CD4-positive, alpha-beta T cell treated with Interleukin-1 beta for 1 hour (primary cell): ENCODE measurements at regions not wholly inside any gene's neighbourhood (a gene's known extent, or its start where the extent isn't known, plus 50 kb on each side); places are given as distances from the start of the nearest gene placed in this dataset.
"Not testable (repeated sequence)": the region's sequence is repeated elsewhere in the genome, so short reads cannot be mapped to it uniquely, and the experiment has no call there.

Source experiments
- DNase-seq, 2 donors: peaks; one replicate each; pipeline ENCODE4 v3.0.0-alpha.2; 2020 to 2022

DNA sequence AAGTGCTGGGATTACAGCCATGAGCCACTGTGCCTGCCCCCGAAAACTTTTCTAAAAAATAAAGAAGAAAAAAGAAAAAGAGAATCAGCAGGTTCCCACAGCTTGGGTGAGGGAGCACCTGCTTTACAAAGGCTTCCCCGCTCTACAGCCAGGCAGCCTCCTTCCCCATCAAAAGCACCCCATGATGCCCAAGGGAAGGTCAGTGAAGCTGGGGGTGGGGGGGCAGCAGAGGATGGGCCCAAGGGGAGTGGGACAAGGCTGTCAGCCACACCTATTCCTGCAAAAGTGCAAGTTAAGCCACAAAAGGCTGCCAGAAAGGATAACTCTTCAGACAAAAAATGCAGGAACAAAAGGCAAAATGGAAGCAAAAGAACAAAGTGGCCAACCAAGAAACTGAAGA, 72.5 kb downstream of the FAM50B start:
- no peak for DNase-seq

DNA sequence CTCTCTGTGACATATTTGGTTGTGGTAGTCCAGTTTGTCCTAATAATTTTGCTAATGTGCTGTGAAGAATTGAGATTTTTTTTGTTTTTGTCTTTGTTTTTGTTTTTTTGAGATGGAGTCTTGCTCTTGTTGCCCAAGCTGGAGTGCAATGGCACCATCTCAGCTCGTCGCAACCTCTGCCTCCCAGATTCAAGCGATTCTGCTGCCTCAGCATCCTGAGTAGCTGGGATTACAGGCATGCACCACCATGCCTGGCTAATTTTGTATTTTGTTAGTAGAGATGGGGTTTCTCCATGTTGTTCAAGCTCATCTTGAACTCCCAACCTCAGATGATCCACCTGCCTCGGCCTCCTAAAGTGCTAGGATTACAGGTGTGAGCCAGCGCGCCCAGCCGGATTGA, 73.4 kb downstream of the FAM50B start:
- DNase-seq: not testable (repeated sequence)

- not testable (repeated sequence) for DNase-seq
Measured at GRCh38 chr6:3925223-3926149, 76.3 kb downstream of the FAM50B start.

GRCh38 chr6:3926150-3926482, 76.9 kb downstream of the FAM50B start:
- DNase-seq: no peak

DNA sequence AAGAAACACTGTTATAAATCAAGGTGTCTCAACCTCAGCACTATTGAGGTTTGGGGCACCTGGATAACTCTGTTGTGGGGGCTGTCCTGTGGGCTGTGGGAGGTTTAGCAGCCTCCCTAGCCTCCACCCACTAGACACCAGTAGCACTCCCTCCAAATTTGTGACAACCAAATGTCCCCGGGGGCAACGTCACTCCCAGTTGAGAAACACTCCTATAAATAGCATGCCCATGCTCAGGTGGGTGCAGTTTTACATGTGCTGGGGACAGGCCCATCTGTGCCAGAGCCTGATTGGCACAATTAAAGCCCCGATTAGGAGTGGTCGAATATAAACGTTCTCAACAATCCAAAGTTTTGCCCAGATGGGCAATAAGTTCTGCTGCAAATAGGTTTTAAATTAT, 78.9 kb downstream of the FAM50B start:
- DNase-seq: no peak

DNA sequence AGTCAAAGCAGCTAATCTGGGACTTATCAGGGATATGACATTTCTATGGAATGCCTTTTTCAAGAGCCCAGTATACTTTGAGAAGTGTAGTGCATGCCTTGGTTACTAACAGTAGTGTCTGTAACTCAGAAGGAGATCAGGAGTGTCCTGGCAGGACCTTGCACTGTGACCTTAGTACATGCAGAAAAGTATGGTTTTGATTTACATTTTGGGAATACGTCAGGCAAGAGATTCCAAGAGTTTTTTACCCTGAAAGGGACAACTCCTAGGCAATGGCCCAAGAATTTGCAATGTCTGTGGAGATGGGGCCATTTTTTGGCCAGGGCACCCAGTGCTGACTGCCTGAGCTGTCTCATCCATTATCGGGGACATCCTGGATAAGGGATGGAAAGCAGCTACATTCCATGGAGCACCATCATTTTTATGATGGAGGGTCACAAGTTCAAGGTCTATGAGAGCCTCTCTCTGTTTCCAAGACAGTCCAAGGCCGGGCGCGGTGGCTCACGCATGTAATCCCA, 80.2 kb downstream of the FAM50B start:
- DNase-seq: no peak

DNA sequence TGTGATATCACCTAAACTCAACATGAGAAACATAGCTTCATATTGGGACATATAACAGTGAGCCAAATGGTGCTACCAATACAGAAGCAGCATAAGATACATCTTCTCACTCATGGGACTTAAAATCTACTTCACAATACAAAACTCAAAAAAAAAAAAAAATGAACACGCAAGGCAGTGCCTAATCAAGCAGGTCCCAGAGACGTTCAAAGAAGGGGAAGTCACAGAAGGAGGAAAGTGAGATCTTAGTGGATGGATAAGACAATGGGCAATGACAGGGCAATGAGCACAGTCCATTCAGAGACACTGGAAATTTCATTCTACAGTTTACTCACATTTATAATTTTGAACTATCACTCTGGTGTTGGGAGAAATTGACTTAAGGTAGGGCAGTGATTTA, 88.3 kb downstream of the FAM50B start:
- no peak for DNase-seq

DNA sequence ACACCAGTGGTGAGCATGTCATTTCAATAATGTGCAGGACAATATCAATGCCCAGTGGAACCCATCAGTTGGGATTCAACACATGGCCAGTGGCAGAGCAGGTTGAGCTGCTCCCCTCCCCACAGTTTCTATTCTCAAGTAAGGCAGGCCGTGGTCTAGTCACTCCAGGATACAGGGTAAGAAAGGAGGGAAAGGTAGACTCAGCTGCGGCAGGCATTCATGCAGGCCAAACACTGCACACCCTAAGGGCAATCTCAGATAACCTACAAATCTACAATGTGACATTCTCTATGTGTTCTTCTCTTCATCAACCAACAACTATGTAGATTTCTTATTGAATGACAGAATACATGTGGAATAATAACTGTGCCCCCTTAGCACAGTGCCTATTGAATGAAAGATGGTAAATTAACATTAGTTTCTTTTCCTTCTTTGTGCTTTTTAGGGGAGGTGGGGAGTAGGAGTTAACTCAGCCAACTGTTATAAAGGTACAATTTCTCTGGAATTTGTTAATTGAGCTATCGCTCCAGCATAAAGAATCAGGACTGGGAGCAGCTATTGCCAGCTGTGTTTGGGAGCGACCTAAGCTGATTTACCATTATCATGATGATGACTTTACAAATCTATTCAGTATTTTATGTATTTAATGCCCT, 89.7 kb downstream of the FAM50B start:
- DNase-seq: no peak

- no peak for DNase-seq
Measured at GRCh38 chr6:3939368-3939958, 90.3 kb downstream of the FAM50B start.

DNA sequence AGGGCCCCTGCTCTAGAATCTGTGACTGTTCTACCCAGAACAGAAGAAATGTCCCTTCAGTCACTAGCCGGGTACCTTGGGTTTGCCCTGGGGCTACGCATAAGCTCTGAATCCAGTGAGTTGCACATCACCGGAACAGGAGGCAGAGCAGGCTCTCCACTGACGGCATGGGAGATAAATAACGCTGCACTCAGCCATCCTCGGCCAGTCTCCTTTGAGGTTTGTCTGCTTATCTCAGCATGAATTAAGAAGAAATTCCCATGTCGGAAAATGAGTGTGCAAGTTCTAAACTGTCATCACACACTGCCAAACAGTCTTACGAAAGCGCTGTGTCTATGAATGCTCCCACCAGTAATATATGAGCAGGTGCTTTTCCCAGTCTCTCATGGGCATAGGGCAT, 90.8 kb downstream of the FAM50B start:
- no peak for DNase-seq

GRCh38 chr6:3940703-3941102, 91.5 kb downstream of the FAM50B start:
- no peak for DNase-seq

- no peak for DNase-seq
Measured at GRCh38 chr6:3943331-3943765, 94.2 kb downstream of the FAM50B start.

DNA sequence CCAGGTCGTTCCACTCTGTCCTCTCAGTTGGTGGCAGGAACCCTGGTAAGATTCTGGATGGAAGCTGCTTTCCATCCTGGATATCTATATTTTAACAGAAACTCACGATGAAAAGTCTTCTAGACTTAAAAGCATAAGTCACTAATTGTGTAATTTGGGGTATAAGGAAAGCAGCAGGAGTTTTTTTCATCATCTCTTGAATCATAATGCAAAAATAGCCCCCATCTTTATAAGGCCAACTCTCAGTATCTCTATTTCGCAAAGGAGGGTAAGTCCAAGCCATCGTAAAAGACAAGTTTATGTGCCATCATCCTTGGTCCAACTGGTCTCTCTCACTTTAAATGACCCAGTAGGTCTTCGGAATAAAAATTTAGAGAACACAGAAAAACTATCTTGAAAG, 95.1 kb downstream of the FAM50B start:
- no peak for DNase-seq

GRCh38 chr6:3946778-3947177, 97.6 kb downstream of the FAM50B start:
- no peak for DNase-seq

GRCh38 chr6:3948866-3949265, 99.7 kb downstream of the FAM50B start:
- DNase-seq: no peak

- no peak for DNase-seq
Measured at GRCh38 chr6:3949521-3949920, 100.3 kb downstream of the FAM50B start.

DNA sequence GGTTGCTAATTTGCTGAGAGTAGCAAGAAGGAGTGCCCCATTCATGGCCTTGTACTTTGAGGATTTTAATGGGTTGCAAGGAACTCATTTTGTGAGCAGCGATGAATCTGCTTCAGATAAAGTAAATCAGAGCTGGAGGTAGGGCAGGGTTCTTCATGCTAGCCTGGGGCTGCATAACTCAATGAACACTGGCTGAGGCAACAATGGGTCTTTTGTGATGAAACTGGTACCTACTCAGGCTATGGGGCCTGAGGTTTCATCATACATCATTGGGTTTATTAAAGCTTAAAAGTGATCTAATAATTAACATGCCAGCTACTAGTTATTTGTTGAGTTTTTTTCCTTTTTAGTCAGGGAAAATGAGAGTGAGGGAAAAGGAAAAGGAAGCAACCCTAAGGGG, 106.9 kb downstream of the FAM50B start:
- DNase-seq: no peak

DNA sequence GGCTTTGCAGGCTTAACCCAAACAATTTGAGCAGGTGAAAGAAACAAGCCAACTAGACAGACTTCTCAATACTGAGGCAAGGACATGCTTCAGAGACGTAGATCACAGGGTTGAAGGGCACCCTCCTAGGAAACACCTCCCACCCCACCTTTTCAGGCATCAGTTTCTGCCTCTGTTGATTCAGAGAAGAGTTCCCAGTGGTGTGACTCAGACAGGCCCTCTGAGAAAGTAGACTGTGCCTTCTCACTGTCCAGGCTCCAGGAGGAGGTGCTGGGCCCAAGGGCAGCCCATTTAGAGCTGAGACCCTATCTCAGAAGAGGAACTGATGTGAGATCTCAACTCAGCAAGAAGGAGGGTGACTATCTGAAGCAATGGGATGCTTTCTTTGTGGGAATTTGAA, 108.1 kb downstream of the FAM50B start:
- no peak for DNase-seq

GRCh38 chr6:3958255-3958654, 109.1 kb downstream of the FAM50B start:
- no peak for DNase-seq

- no peak for DNase-seq
Measured at GRCh38 chr6:3959385-3959784, 110.2 kb downstream of the FAM50B start.

DNA sequence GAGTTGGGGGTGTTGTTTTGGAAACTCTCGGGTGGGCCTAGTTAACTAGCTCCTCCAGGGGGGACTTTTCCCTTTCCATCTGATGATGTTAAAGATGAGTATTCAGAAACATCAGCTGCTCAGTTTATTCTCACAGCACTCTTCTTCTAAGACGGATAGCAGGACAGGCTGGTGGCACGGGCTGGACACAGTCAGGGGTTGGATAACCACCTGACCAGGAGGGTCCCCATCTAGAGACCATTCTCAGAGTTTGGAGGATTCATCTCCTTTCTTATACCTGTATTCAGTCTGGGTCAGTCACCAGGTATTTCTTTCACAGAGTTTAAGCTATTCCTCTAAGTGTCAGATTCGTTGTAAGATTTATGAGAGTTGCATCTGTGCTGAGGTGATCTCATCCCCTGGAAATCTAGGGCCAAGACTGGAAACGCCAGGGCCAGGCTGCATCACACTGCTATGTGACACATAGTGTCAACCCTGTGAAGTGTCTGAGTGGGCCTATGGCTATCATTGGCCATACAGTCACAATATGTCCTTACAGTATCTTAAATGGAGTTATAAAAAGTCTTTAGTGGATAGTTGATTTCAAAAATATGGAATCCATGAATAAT, 111.7 kb downstream of the FAM50B start:
- no peak for DNase-seq

GRCh38 chr6:3961581-3962215, 112.5 kb downstream of the FAM50B start:
- DNase-seq: no peak
